SK-N-SH (cell line): ENCODE measurements at regions not wholly inside any gene's neighbourhood (a gene's known extent, or its start where the extent isn't known, plus 50 kb on each side); places are given as distances from the start of the nearest gene placed in this dataset.
A peak's percentile ranks its signal among the peaks of the same experiment; 100 is the strongest.

ENCODE experiments used
- CTCF ChIA-PET: fragments of 300-600, 350-600 bp; formaldehyde crosslinking; extraction: SDS; loops from one replicate; lab custom pipeline; 2021; lab: Yijun Ruan, JAX
- POLR2A ChIA-PET: fragments of 350-600 bp; sonication (Branson Sonifier 250); formaldehyde crosslinking; extraction: SDS; loops from one replicate; lab custom pipeline; 2020; ENCODE audit warnings: antibody characterized with exemption, inconsistent platforms; lab: Yijun Ruan, JAX
- DNase-seq: peaks from one replicate; pipeline ENCODE4 v3.0.0; 2012
- H2AFZ ChIP-seq: fragments of 200-600 bp; sonication (generic); 2 replicates; pipeline ENCODE4 v1.8.1; 2016; ENCODE audit warnings: antibody characterized with exemption, mild to moderate bottlenecking, low read depth
- H3F3A ChIP-seq: fragments of 200-600 bp; sonication (generic); replicated peaks from 2 replicates; pipeline ENCODE3; 2016; ENCODE audit warnings: antibody characterized with exemption, mild to moderate bottlenecking; ENCODE audit not compliant: insufficient read depth
- H3K27ac ChIP-seq, 2 experiments: fragments of 200-500 bp in 1 of 2; fragments of 200-600 bp in 1 of 2; sonication (Bioruptor generic) in 1 of 2; sonication (generic), shearing (Covaris generic) in 1 of 2; 2 replicates each; pipeline versions ENCODE4 v1.5.1 to v1.6.1; 2014 to 2016; ENCODE audit warnings: low read depth in 2 of 2, inconsistent platforms in 1 of 2, low read length in 1 of 2, mild to moderate bottlenecking in 1 of 2, mixed read lengths in 1 of 2
- H3K27me3 ChIP-seq: fragments of 200-600 bp; sonication (generic), shearing (Covaris generic); 2 replicates; pipeline ENCODE4 v1.6.1; 2016; ENCODE audit warnings: mixed run types; ENCODE audit not compliant: insufficient read depth
- H3K36me3 ChIP-seq, 2 experiments: fragments of 200-500 bp in 1 of 2; fragments of 200-600 bp in 1 of 2; sonication (Bioruptor generic) in 1 of 2; sonication (generic) in 1 of 2; replicated peaks in 1 of 2; 2 replicates each; pipeline versions ENCODE3 to v1.5.1; 2014 to 2016; ENCODE audit warnings: low read length in 1 of 2, mild to moderate bottlenecking in 1 of 2; ENCODE audit not compliant: insufficient read depth in 2 of 2, control insufficient read depth in 1 of 2
- H3K4me1 ChIP-seq, 2 experiments: fragments of 200-500 bp in 1 of 2; fragments of 200-600 bp in 1 of 2; sonication (Bioruptor generic) in 1 of 2; sonication (generic), shearing (Covaris generic) in 1 of 2; 2 replicates each; pipeline versions ENCODE4 v1.5.1 to v1.6.1; 2014 to 2016; ENCODE audit warnings: low read depth in 1 of 2, low read length in 1 of 2, mixed run types in 1 of 2; ENCODE audit not compliant: insufficient read depth in 2 of 2, control insufficient read depth in 1 of 2
- H3K4me2 ChIP-seq: fragments of 200-600 bp; sonication (generic), shearing (Covaris generic); 2 replicates; pipeline ENCODE4 v1.6.1; 2017; ENCODE audit warnings: mixed run types
- H3K4me3 ChIP-seq, 2 experiments: fragments of 200-500 bp in 1 of 2; fragments of 200-600 bp in 1 of 2; sonication (Bioruptor generic) in 1 of 2; sonication (generic), shearing (Covaris generic) in 1 of 2; 2 replicates each; pipeline versions ENCODE4 v1.5.1 to v1.8.1; 2014 to 2016; ENCODE audit warnings: low read depth in 2 of 2, inconsistent platforms in 1 of 2, low read length in 1 of 2, mild to moderate bottlenecking in 1 of 2, mixed read lengths in 1 of 2, moderate library complexity in 1 of 2
- H3K79me2 ChIP-seq: fragments of 200-600 bp; sonication (generic); 2 replicates; pipeline ENCODE4 v1.8.1; 2017; ENCODE audit warnings: mild to moderate bottlenecking; ENCODE audit not compliant: insufficient read depth
- H3K9ac ChIP-seq: fragments of 200-600 bp; sonication (generic); 2 replicates; pipeline ENCODE4 v1.6.1; 2017; ENCODE audit warnings: mixed run types
- H3K9me2 ChIP-seq: fragments of 200-600 bp; sonication (generic); 2 replicates; pipeline ENCODE4 v1.6.1; 2017; ENCODE audit warnings: mixed run types
- H3K9me3 ChIP-seq: fragments of 200-600 bp; sonication (generic); 2 replicates; pipeline ENCODE4 v1.6.1; 2017; ENCODE audit warnings: mixed run types, mild to moderate bottlenecking, moderate library complexity
- H4K20me1 ChIP-seq: fragments of 200-600 bp; sonication (generic); 2 replicates; pipeline ENCODE4 v1.6.1; 2017; ENCODE audit warnings: mild to moderate bottlenecking, mixed run types; ENCODE audit not compliant: insufficient read depth
- CHD2 ChIP-seq: fragments of 150-350 bp; IDR thresholded peaks from 2 replicates; pipeline ENCODE4 v1.6.1; 2018; ENCODE audit warnings: low read length; ENCODE audit not compliant: partially characterized antibody
- EP300 ChIP-seq, 2 experiments: IDR thresholded peaks; 2 replicates each; pipeline versions ENCODE4 v1.4.0 to v1.6.1; 2012; ENCODE audit warnings: borderline replicate concordance in 1 of 2, low read depth in 1 of 2, low read length in 1 of 2
- EZH2phosphoT487 ChIP-seq: fragments of 200-600 bp; sonication (generic); IDR thresholded peaks from 2 replicates; pipeline ENCODE4 v1.6.1; 2017; ENCODE audit warnings: low read depth, mixed run types, mild to moderate bottlenecking, antibody characterized with exemption, moderate library complexity, borderline replicate concordance
- FOXJ3 ChIP-seq: sonication (generic); formaldehyde crosslinking; IDR thresholded peaks from 2 replicates; pipeline ENCODE4 v1.5.1; 2020; ENCODE audit warnings: mild to moderate bottlenecking, missing genetic modification reagents
- FOXM1 ChIP-seq: IDR thresholded peaks from 2 replicates; pipeline ENCODE4 v1.4.0; 2012; ENCODE audit warnings: low read depth, mild to moderate bottlenecking
- GABPA ChIP-seq: IDR thresholded peaks from 2 replicates; pipeline ENCODE4 v1.4.0; 2012; ENCODE audit warnings: low read depth, mild to moderate bottlenecking
- GATA2 ChIP-seq: sonication (generic); formaldehyde crosslinking; IDR thresholded peaks from 2 replicates; pipeline ENCODE4 v1.5.0; 2020; ENCODE audit warnings: mild to moderate bottlenecking, missing genetic modification reagents
- JUND ChIP-seq: IDR thresholded peaks from 2 replicates; pipeline ENCODE4 v1.4.0; 2012
- MEF2A ChIP-seq: IDR thresholded peaks from 2 replicates; pipeline ENCODE4 v1.4.0; 2012; ENCODE audit warnings: low read depth, borderline replicate concordance
- MXI1 ChIP-seq: IDR thresholded peaks from 2 replicates; pipeline ENCODE4 v1.6.1; 2012; ENCODE audit warnings: mild to moderate bottlenecking, low read depth, low read length, improper control_type of control experiment
- NFIC ChIP-seq: IDR thresholded peaks from 2 replicates; pipeline ENCODE4 v1.4.0; 2012; ENCODE audit warnings: borderline replicate concordance
- RAD21 ChIP-seq: IDR thresholded peaks from 2 replicates; pipeline ENCODE4 v1.6.1; 2012; ENCODE audit warnings: mild to moderate bottlenecking, low read length
- RCOR1 ChIP-seq: fragments of 150-350 bp; IDR thresholded peaks from 2 replicates; pipeline ENCODE4 v1.6.1; 2017; ENCODE audit warnings: antibody characterized with exemption, low read length
- RFX5 ChIP-seq: IDR thresholded peaks from 2 replicates; pipeline ENCODE4 v1.6.1; 2012; ENCODE audit warnings: mild to moderate bottlenecking, improper control_type of control experiment, low read length
- RXRA ChIP-seq: IDR thresholded peaks from 2 replicates; pipeline ENCODE4 v1.4.0; 2012; ENCODE audit warnings: low read depth, mild to moderate bottlenecking, borderline replicate concordance
- SIN3A ChIP-seq: IDR thresholded peaks from 2 replicates; pipeline ENCODE4 v1.6.1; 2012; ENCODE audit warnings: low read depth, mild to moderate bottlenecking, low read length, moderate library complexity, borderline replicate concordance
- TAF1 ChIP-seq: IDR thresholded peaks from 2 replicates; pipeline ENCODE4 v1.6.1; 2012; ENCODE audit warnings: low read depth, mild to moderate bottlenecking, low read length, moderate library complexity, borderline replicate concordance
- TEAD4 ChIP-seq: IDR thresholded peaks from 2 replicates; pipeline ENCODE4 v1.4.0; 2012; ENCODE audit warnings: mild to moderate bottlenecking, borderline replicate concordance; ENCODE audit not compliant: insufficient read depth
- WGBS: methylation state at CpG from one replicate; pipeline ENCODE4 v1.1.6; 2017; ENCODE audit warnings: low lambda C conversion rate; 5-methylcytosine and 5-hydroxymethylcytosine counted together
- TF ChIP-seq, protein P1 (sequence below): fragments of 150-350 bp; IDR thresholded peaks from 2 replicates; pipeline ENCODE4 v1.6.1; 2017; ENCODE audit warnings: antibody characterized with exemption, low read length, low read depth, borderline replicate concordance

GRCh38 chr12:39682689-39683477 lies 63.3 kb upstream of the ABCD2 start:
- Histone ChIP-seq H3K9me3 (no peaks in the 10 kb centered on the region), H3K79me2 (no peaks in the 10 kb centered on the region), H3K9ac (no peak overlapping the region), H2AFZ (no peak overlapping the region; the same call in 1 of the 2 replicates), H3K4me1 (no peaks in the 10 kb centered on the region; a peak in 1 of 4 replicates), H3K27me3 (no peaks in the 10 kb centered on the region), H3K4me3 (peak overlapping the region in 1 of 2 experiments; percentile 3; a peak in 1 of 4 replicates), H3K27ac (no peak overlapping the region), H3K4me2 (no peak overlapping the region), H3K36me3 (no peaks in the 10 kb centered on the region), H3K9me2 (no peaks in the 10 kb centered on the region), H3F3A (no peaks in the 10 kb centered on the region), H4K20me1 (no peaks in the 10 kb centered on the region)
- no peak for TF ChIP-seq EP300 (IDR thresholded peaks at IDR 0.05; ENCODE audit: borderline replicate concordance in 1 of 2, low read depth in 1 of 2, low read length in 1 of 2)
- no peak for DNase-seq
- WGBS: 44% methylated on average over 4 of the region's 4 CpGs
- ChIA-PET POLR2A (no interaction called here), CTCF (interaction anchor here (1.7 kb wide), 1 partner anchor 9 kb away, joined by 7 read pairs; no protein-coding TSS in a partner anchor)

GRCh38 chr12:39675263-39675662 lies 55.7 kb upstream of the ABCD2 start:
- POLR2A ChIA-PET: no interaction called here
- Histone ChIP-seq H3K36me3 (no peaks in the 10 kb centered on the region), H3F3A (no peaks in the 10 kb centered on the region), H3K9ac (no peak overlapping the region), H3K4me3 (no peak overlapping the region), H3K27me3 (no peaks in the 10 kb centered on the region), H4K20me1 (no peaks in the 10 kb centered on the region), H3K9me2 (no peaks in the 10 kb centered on the region), H2AFZ (no peak overlapping the region), H3K9me3 (no peaks in the 10 kb centered on the region), H3K27ac (no peak overlapping the region), H3K4me1 (no peaks in the 10 kb centered on the region), H3K4me2 (no peak overlapping the region), H3K79me2 (no peaks in the 10 kb centered on the region)
- DNase-seq: no peak
- TF ChIP-seq JUND (no peak), FOXM1 (no peak), MXI1 (no peak), RFX5 (no peak), RXRA (no peak), SIN3A (no peak), MEF2A (no peak), EP300 (IDR thresholded peaks at IDR 0.05; ENCODE audit: borderline replicate concordance in 1 of 2, low read depth in 1 of 2, low read length in 1 of 2) (no peak), TAF1 (no peak)
- TF ChIP-seq, protein P1, sequence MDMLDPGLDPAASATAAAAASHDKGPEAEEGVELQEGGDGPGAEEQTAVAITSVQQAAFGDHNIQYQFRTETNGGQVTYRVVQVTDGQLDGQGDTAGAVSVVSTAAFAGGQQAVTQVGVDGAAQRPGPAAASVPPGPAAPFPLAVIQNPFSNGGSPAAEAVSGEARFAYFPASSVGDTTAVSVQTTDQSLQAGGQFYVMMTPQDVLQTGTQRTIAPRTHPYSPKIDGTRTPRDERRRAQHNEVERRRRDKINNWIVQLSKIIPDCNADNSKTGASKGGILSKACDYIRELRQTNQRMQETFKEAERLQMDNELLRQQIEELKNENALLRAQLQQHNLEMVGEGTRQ: no peak
- WGBS: 40% methylated on average over 1 of the region's 1 CpG
- CTCF ChIA-PET: interaction anchor here (1.3 to 1.4 kb wide), 2 partner anchors 17 to 47 kb away, joined by 3 to 4 read pairs; no protein-coding TSS in a partner anchor

- Histone ChIP-seq H4K20me1 (no peaks in the 10 kb centered on the region), H3K4me1 (no peaks in the 10 kb centered on the region), H3K36me3 (no peaks in the 10 kb centered on the region), H3K79me2 (no peaks in the 10 kb centered on the region), H2AFZ (no peak overlapping the region), H3K9me3 (no peaks in the 10 kb centered on the region), H3K27ac (no peak overlapping the region), H3F3A (no peaks in the 10 kb centered on the region), H3K9me2 (no peaks in the 10 kb centered on the region), H3K4me2 (no peak overlapping the region), H3K9ac (no peak overlapping the region), H3K27me3 (no peaks in the 10 kb centered on the region), H3K4me3 (no peak overlapping the region)
- no peak for DNase-seq
- TF ChIP-seq CHD2: no peak
- no peak for TF ChIP-seq MXI1
- TF ChIP-seq FOXJ3: no peak
- TF ChIP-seq GABPA: no peak
- no peak for TF ChIP-seq TEAD4
- TF ChIP-seq RCOR1: no peak
- TF ChIP-seq MEF2A: no peak
- TF ChIP-seq EP300 (IDR thresholded peaks at IDR 0.05; ENCODE audit: borderline replicate concordance in 1 of 2, low read depth in 1 of 2, low read length in 1 of 2): no peak
- no peak for TF ChIP-seq GATA2 (CRISPR knock-in tag)
- TF ChIP-seq EZH2phosphoT487: no peak
- no peak for TF ChIP-seq RAD21
- no peak for TF ChIP-seq NFIC
- CTCF ChIA-PET: no interaction called here
- 20% methylated on average over 1 of the region's 1 CpG for WGBS
- POLR2A ChIA-PET: no interaction called here
Observed at GRCh38 chr12:39672976-39673375, 53.4 kb upstream of the ABCD2 start.
